GM19467 (cell line): ENCODE measurements at regions not wholly inside any gene's neighbourhood (a gene's known extent, or its start where the extent isn't known, plus 50 kb on each side); places are given as distances from the start of the nearest gene placed in this dataset.

Experiments
- ATAC-seq: cut with Tn5 transposase; IDR thresholded peaks from one replicate; pipeline ENCODE4 v1.9.1; 2021; ENCODE audit warnings: mild to moderate bottlenecking, moderate library complexity; ENCODE audit not compliant: unreplicated experiment

GRCh38 chr22:48603621-48604320 lies 1223.9 kb downstream of the BRD1 start:
- no peak for ATAC-seq

GRCh38 chr22:48602805-48603518 lies 1224.7 kb downstream of the BRD1 start:
- no peak for ATAC-seq

- ATAC-seq, result no peak
Measured at GRCh38 chr22:48600681-48601080, 1227.0 kb downstream of the BRD1 start.

- ATAC-seq, result no peak
Measured at GRCh38 chr22:48600171-48600570, 1227.5 kb downstream of the BRD1 start.

GRCh38 chr22:48599346-48599745 lies 1228.3 kb downstream of the BRD1 start:
- ATAC-seq, result no peak

GRCh38 chr22:48596111-48596850 lies 1231.4 kb downstream of the BRD1 start:
- ATAC-seq, result no peak

GRCh38 chr22:48595511-48595905 lies 1232.2 kb downstream of the BRD1 start:
- ATAC-seq, result no peak

- no peak for ATAC-seq
Measured at GRCh38 chr22:48594757-48595510, 1232.7 kb downstream of the BRD1 start.

- ATAC-seq, result no peak
Measured at GRCh38 chr22:48594016-48594756, 1233.5 kb downstream of the BRD1 start.

- ATAC-seq, result no peak
Measured at GRCh38 chr22:48593551-48593950, 1234.1 kb downstream of the BRD1 start.

- ATAC-seq, result no peak
Measured at GRCh38 chr22:48592931-48593330, 1234.7 kb downstream of the BRD1 start.

GRCh38 chr22:48592488-48592887 lies 1235.2 kb downstream of the BRD1 start:
- ATAC-seq, result no peak

GRCh38 chr22:48592066-48592345 lies 1235.7 kb downstream of the BRD1 start:
- no peak for ATAC-seq

GRCh38 chr22:48591286-48592065 lies 1236.2 kb downstream of the BRD1 start:
- no peak for ATAC-seq

- no peak for ATAC-seq
Measured at GRCh38 chr22:48589901-48590300, 1237.8 kb downstream of the BRD1 start.

GRCh38 chr22:48588878-48589450 lies 1238.7 kb downstream of the BRD1 start:
- no peak for ATAC-seq

GRCh38 chr22:48588151-48588877 lies 1239.4 kb downstream of the BRD1 start:
- ATAC-seq, result no peak

- ATAC-seq, result no peak
Measured at GRCh38 chr22:48587236-48587865, 1240.3 kb downstream of the BRD1 start.
